ENCODE measurements at regions not wholly inside any gene's neighbourhood (a gene's known extent, or its start where the extent isn't known, plus 50 kb on each side); places are given as distances from the start of the nearest gene placed in this dataset.

DNA sequence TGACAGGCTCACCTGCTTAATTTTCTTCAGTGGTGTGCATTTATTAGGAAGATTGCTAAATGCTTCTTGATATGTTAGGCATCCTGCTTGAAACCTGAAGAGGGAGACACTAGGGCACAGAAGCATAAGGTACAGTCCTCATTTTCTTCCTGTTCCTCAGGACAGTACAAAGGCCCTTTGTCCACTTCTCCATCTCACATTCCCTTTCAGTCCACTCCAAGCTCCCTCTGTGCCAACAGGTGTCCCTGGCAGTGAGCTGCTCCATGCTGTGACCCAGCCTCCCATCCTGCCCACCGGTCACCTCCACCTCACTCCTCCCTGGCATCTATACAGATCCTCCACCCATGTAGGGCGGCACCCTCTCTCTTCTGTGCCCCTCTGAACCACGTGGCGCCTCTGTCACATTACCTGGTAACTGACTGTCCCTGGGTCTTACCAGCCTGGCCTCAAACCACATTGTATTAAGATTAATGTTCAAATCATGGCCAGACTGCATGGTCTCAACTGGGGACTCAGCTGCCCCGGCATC is 162.8 kb downstream of the VAPA start:
- H3K4me1 ChIP-seq: peaks cover 6% of the 10 kb centered on the region
- no peak for TF ChIP-seq POLR2A (IDR thresholded peaks at IDR 0.05)
- TF ChIP-seq CTCF (IDR thresholded peaks at IDR 0.05): no peak
- no peak for TF ChIP-seq POLR2AphosphoS5 (IDR thresholded peaks at IDR 0.05; ENCODE audit: insufficient read depth in 1 of 2, low read depth in 1 of 2)
- no peaks in the 10 kb centered on the region for H3K36me3 ChIP-seq
- no peaks in the 10 kb centered on the region for H3K27me3 ChIP-seq
- no peaks in the 10 kb centered on the region for H3K9me3 ChIP-seq
- intact Hi-C loops (cut with DNase I): no loop called here
- DNase-seq (ENCODE audit: extremely low spot score in 2 of 2): no peak
- no peak overlapping the region for H3K27ac ChIP-seq
- H3K4me3 ChIP-seq: no peak overlapping the region

GRCh38 chr18:10077986-10078385 is 164.2 kb downstream of the VAPA start:
- no peak overlapping the region for H3K4me3 ChIP-seq
- TF ChIP-seq POLR2A (IDR thresholded peaks at IDR 0.05) (no peak), POLR2AphosphoS5 (IDR thresholded peaks at IDR 0.05; ENCODE audit: insufficient read depth in 1 of 2, low read depth in 1 of 2) (no peak), CTCF (IDR thresholded peaks at IDR 0.05) (no peak)
- no peak overlapping the region for H3K27ac ChIP-seq
- no peak for DNase-seq (ENCODE audit: extremely low spot score in 2 of 2)
- intact Hi-C loops (cut with DNase I): no loop called here
- H3K4me1 ChIP-seq: no peaks in the 10 kb centered on the region
- no peaks in the 10 kb centered on the region for H3K27me3 ChIP-seq
- no peaks in the 10 kb centered on the region for H3K36me3 ChIP-seq
- H3K9me3 ChIP-seq: no peaks in the 10 kb centered on the region

DNA sequence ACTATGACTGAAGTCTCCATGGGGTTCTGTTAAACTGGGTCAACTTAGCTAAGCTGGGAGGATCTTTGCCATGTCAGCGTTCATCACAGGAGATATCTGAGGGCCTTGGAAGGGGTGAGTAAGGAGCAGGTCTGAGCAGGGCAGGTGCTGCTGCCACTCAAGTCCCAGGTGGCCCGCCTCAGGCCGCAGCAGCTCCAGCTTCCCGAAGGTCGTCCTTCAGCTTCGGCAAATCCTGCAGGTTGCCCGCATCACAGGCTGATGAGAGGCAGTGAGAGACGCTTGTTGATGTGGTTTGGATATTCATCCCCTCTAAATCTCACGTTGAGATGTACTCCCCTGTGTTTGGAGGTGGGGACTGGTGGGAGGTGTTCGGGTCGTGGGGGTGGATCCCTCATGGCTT is 166.6 kb downstream of the VAPA start:
- no peaks in the 10 kb centered on the region for H3K4me1 ChIP-seq
- no peaks in the 10 kb centered on the region for H3K27me3 ChIP-seq
- H3K27ac ChIP-seq: no peak overlapping the region
- TF ChIP-seq POLR2A (IDR thresholded peaks at IDR 0.05) (no peak), POLR2AphosphoS5 (IDR thresholded peaks at IDR 0.05; ENCODE audit: insufficient read depth in 1 of 2, low read depth in 1 of 2) (no peak), CTCF (IDR thresholded peaks at IDR 0.05) (no peak)
- intact Hi-C loops (cut with DNase I): no loop called here
- no peak for DNase-seq (ENCODE audit: extremely low spot score in 2 of 2)
- no peaks in the 10 kb centered on the region for H3K9me3 ChIP-seq
- no peak overlapping the region for H3K4me3 ChIP-seq
- H3K36me3 ChIP-seq: no peaks in the 10 kb centered on the region

DNA sequence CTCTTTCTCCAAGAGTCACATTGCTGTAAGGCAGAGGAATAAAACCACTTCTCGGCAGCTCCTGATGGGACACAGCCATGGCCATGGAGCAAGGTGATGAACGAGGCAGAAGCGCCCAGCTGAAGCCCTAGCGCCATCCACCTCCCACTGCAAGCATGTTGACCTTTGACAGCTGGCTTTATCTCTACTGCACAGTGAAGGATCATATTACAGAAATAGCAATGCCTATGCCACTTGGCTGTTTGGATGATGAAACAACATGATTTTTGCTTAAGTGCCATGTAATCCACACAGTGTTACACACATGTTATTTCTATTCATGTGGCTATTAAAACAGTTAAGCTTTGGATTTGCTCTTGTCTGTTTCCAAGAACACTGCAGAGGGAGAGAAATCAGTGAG is 167.7 kb downstream of the VAPA start:
- no peaks in the 10 kb centered on the region for H3K9me3 ChIP-seq
- intact Hi-C loops (cut with DNase I): no loop called here

More for the DNA sequence above, 167.7 kb downstream of the VAPA start:
- no peaks in the 10 kb centered on the region for H3K27me3 ChIP-seq
- no peak overlapping the region for H3K4me3 ChIP-seq
- no peaks in the 10 kb centered on the region for H3K4me1 ChIP-seq
- no peak overlapping the region for H3K27ac ChIP-seq
- no peak for DNase-seq (ENCODE audit: extremely low spot score in 2 of 2)
- no peaks in the 10 kb centered on the region for H3K36me3 ChIP-seq
- TF ChIP-seq CTCF (IDR thresholded peaks at IDR 0.05) (no peak), POLR2A (IDR thresholded peaks at IDR 0.05) (no peak), POLR2AphosphoS5 (IDR thresholded peaks at IDR 0.05; ENCODE audit: insufficient read depth in 1 of 2, low read depth in 1 of 2) (no peak)
